Panc1 (cell line): ENCODE measurements at regions not wholly inside any gene's neighbourhood (a gene's known extent, or its start where the extent isn't known, plus 50 kb on each side); places are given as distances from the start of the nearest gene placed in this dataset.

Source experiments
- CTCF ChIP-seq: fragments of 450-650 bp; IDR thresholded peaks from 2 replicates; pipeline ENCODE4 v1.5.1; 2017; ENCODE audit warnings: mild to moderate bottlenecking
- POLR2AphosphoS5 ChIP-seq: IDR thresholded peaks from 2 replicates; pipeline ENCODE4 v1.6.1; 2012; ENCODE audit warnings: mild to moderate bottlenecking, low read depth, low read length, moderate library complexity

GRCh38 chr20:39152126-39152525, 190.0 kb downstream of the DHX35 start:
- no peak for TF ChIP-seq POLR2AphosphoS5
- TF ChIP-seq CTCF, result no peak
